ENCODE measurements at regions not wholly inside any gene's neighbourhood (a gene's known extent, or its start where the extent isn't known, plus 50 kb on each side); places are given as distances from the start of the nearest gene placed in this dataset.
"Not testable (repeated sequence)": the region's sequence is repeated elsewhere in the genome, so short reads cannot be mapped to it uniquely, and the experiment has no call there.

DNA sequence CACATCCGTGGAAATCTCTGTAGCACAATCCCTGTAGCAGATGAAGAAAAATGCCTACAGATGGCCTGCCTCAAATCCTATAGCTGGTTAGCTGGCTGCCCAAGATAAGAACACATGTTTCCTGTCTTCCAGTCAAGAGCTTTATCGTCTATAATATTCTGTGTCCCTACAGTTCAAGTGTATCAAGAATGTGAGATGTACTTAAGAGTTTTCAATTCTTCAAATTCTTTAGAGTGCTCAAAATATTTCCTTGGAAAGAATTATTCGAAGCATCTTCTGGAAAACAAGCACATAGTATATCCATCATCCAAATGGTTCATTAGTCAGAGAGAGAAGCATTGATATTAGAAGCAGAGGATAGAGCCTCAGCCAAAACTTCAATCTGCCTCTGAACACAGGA, 239.8 kb downstream of the COG6 start:
- no peak for DNase-seq

DNA sequence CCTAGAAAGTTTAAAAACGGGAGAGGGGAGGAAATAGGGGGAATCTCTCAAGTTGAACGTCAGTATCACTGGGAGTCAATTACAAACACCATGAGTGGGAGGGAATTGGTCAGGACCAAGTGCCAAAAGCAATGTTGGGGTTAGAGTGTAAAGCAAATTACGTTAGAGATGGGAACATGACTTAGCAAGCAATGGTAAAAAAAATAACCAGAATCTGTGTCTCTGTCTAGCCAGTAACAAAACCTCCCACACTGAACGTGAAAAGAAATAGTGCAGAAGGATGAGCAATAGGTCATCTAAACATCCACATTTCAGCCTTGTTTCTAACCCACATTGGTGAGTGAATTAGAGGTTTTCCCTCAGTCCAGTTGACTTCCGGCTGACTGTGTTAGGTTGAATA, 242.2 kb downstream of the COG6 start:
- no peak for DNase-seq

DNA sequence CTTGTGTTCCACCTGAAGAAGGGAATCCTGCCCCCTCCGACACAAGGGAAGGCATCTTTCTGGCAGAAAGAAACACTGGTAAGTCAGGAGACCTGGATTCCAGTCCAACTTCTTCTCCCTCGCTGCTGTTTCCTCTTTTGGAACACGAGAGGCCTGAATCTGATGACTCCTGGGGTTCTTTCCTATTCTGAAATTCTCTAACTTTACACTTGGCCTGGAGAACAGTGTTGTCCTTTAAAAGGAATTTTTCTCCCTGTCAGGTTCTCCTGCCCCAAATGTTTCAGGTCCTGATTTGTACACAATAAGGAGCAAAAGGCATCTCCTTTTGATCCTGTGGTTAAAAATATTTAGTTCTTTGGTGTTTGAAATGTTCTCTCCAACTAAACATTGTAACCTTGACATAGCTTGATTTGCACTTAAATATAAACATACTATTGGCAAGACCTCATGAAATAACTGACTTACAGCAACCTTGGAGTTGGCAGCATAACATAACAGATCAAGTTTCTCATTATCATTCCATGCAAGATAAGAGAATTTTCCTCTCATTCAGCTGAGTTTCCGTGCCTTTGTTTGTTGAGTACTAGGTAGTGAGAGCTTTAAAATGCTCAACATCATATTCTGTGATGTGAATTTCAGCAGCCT, 244.8 kb downstream of the COG6 start:
- DNase-seq: no peak

DNA sequence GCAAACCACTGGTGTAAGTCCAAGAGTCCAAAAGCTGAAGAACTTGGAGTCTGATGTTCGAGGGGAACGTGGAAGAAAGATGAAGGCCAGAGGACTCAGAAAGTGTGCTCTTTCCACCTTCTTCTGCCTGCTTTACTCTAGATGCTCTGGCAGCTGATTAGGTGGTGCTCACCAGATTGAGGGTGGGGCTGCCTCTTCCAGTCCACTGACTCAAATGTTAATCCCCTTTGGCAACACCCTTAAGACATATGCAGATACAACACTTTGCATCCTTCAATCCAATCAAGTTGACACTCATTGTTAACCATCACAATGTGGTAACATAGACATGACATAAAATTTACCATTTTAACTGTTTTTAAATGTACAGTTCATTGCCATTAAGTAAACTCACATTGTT, 249.5 kb downstream of the COG6 start:
- no peak for DNase-seq

DNA sequence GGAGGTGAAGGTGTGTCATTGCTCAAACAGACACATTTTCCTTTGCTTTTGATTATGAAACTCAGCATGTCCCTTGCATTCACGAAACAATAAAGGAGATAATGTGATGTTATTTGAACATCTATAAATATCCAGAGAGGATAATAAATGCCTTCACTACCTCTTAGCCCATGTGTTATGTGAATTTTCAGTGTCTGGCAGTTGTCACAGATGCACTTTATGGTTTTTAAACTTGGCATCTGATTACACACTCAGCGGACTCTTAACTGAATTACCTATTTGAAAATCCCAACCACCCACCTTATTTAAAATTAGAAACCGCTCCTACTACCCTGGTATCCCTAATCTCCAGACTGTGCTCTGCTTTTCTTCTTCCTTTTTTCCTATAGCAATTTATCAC, 254.2 kb downstream of the COG6 start:
- no peak for DNase-seq

DNA sequence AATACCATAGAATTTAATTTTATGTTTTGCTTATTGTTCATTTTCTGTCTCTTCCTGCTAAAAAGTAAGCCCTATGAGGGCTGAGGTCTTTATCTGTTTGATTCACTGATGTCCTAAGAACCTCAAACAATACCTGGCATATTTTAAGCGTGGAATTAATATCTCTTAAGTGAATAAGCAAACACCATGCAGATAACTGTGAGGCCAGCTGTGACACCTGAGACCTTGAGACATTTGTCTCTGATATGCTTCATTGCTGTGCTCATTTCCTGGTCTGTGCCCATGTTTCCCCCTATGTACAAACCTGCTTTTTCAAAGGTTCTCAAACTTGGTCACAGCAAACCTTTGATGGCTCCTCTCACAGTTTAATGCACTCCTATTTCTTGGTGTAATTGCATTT, 254.6 kb downstream of the COG6 start:
- no peak for DNase-seq

DNA sequence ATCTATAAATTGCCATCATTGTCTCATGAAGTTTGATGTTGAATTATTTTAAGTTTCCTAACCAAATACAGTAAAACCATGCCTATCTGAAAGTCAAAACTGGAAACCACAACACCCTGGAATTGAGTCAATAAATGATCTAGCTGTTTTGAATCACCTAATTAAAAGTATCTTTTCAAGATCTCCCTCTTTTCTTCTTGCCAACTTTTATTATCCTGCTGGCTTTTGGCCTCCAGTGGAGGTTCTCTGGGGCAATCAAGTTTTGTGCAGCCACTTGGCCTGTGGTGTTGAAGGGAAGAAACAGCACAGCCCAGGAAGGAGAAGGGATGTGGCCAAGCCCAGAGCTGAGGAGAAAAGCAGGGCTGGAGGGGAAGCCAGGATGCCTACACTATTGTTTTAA, 255.4 kb downstream of the COG6 start:
- no peak for DNase-seq

DNA sequence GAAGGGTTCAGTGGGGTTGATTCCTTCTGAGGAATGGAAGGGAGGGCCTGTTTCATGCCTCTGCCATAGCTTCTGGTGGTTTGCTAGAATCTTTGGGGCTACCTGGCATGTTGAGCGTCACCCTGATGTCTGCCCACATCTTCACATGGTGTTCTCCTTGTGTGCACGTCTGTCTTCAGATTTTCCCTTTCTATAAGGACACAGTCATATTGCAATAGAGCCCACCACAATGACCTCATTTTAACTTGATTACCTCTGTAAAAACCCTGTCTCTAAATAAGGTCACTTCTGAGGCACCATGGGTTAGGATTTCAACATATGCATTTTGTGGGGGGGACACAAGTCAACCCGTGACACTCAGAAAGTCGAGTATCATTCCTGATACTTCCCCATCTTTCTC, 257.9 kb downstream of the COG6 start:
- DNase-seq: no peak

DNA sequence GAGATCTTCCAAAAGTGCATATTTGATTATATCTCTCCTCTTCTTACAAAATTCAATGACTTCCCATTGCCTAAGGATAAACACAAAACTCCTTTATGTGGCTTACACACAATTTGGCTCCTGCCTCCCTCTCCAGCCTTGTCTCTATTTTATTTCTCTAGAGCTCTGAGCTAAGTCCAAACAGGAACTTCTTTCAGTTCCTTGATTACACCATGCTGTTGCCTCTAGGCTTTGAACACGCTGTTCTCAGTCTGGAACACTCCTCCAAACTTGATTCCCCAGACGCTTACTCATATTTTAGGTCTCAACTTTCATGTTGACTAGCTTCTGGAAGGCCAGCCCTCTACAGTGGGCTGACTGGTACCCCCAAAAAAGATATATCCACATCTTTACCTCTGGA, 258.5 kb downstream of the COG6 start:
- no peak for DNase-seq

DNA sequence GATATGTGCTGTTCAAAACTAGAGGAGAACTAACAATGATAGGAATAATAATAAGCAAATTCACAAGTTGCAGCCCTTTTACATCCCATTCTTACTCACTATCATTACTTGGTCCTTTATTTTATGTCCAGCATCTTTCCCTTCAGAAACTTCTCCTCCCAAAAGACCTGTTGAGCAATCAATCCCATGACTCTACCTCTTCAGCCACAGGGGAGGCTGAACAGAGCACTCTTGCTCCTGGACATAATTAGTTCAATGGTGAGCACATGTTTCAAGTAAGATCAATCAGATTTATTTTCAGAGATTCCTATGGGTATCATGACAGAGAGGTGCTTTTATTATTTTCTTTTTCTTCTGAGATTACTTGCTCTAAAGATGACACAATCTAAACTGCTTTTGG, 260.0 kb downstream of the COG6 start:
- DNase-seq: no peak

DNA sequence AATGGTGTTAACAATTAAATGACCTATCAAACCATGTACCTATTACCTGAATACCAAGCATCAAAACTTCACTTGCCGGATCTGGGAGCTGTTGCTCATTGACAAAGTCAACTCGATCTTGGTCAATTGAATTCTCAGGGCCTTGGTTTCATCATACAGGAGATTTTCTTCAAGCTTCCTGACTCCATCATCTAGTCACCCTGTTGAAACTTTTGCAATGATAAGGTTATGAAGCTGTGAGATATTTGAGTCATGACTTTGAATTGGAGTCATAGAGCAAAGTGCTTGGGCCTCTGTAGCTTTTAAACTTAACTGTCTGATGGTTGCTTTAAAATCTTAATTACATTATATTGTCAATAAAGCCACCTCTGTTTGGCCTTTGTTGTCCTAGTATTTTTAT, 260.9 kb downstream of the COG6 start:
- DNase-seq: no peak

DNA sequence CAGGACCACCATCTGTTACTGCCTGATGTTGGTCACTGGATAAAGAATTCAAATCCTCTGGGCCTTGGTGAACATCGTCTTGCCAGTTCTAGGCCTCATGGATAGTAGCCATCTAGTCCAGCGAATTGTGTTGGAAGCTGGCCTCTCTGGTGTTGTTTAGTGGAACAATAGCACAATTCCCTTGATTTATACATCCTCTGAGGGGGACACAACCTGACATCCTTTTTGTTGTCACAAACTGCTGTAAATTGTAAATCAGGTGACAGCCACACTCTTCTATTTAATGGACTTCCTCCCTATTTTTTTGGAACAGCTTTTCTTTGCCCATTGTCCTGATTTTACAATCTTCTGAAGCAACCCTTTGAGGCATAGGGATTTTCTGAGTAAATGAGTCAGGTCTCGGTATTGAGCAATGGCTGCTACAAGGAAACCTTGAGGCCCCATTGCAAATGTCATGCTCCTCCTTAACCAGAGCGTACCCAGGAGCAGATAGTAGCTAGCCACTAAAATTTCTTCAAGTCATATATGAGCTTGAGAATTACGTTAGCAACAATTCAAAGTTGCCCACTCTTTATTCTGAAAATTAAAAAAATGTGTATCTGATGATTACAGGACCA, 263.3 kb downstream of the COG6 start:
- DNase-seq: no peak

DNA sequence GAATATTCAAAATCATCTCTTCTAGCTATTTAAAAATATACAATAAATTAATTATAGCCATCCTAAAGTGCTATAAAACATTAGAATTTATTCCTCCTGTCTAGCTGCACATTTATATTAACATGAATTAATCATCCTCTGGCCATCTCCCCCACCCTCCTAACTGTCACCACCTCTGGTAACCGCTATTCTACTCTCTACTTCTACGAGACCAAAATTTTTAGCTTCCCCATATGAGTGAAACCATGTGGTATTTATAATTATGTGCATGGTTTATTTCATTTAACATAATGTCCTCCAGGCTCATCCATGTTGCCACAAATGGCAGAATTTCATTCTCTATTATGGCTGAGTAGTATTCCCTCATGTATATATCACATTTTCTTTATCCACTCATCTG, 265.2 kb downstream of the COG6 start:
- no peak for DNase-seq

DNA sequence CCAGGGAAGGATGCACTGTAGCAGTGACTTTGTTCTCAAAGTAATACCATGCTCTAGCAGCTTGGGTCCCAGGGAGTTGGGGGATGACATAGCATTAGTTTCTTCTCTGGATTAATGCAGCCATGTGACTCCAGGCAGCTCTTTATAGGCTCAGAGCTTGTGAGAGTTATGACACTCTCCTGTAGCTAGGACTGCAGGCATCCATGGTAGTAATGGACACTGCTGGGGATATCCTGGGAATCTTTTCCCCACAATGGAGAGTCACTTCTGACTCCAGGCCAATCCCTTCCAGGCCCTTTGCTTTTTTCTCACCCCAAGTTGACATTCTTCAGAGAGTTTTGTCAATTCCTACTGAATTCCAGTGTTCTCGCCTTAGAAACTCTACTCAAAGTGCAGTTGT, 270.9 kb downstream of the COG6 start:
- DNase-seq: no peak

DNA sequence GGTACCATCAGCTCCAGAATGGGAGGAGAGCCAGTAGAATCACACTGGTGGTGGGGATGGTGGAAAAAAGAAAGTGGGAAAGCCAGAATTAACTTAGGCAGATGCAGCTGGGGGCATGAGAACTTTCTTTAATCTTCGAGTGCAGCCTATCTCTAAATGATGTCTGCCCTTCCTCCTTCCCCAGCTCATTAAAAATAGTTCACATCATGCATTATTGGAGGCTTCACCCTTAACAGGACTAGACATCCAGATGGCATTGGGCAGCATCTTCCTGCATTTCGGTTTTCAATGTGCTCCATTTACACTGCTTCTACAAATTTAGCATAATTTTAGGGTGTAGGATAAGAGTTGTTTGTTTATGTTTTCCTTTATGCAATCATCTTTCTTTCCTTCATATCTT, 272.8 kb downstream of the COG6 start:
- no peak for DNase-seq

DNA sequence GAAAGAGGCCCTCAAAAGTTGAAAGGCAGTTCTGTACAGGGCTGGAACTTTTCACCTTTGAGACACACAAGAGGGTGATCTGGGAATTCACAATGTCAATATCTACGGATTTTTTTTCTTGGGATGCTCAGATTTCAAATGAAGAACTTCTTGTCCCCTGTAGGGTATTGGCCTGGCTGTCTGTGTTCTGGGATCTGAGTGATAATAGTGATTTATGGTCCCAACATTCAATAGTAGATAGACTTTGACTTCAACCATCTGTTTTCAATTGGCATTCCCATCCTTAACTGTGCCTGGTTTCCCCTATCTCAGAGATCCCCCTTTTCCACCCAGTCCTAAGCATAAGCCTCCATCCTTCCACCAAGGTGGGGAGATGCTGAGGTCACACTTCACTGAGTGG, 274.1 kb downstream of the COG6 start:
- DNase-seq: no peak

DNA sequence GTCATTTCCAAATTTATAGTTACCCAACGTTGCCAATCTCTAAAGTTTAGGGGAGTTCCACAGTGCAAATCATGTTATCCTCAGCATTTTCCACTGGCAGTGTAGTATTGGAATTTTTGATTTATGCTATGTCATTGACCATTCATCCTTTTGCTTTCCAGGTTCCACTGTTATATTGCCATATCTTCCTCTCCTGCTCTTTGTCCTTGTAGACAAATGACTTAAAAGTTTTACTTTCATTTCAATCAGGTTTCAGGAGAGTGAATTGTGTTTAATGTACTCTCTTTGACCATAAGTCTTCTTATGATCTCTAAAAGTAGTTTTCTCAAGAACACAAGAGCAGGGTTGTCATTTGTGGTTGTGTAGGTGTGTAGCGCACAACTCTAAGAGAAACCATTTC, 274.6 kb downstream of the COG6 start:
- no peak for DNase-seq

DNA sequence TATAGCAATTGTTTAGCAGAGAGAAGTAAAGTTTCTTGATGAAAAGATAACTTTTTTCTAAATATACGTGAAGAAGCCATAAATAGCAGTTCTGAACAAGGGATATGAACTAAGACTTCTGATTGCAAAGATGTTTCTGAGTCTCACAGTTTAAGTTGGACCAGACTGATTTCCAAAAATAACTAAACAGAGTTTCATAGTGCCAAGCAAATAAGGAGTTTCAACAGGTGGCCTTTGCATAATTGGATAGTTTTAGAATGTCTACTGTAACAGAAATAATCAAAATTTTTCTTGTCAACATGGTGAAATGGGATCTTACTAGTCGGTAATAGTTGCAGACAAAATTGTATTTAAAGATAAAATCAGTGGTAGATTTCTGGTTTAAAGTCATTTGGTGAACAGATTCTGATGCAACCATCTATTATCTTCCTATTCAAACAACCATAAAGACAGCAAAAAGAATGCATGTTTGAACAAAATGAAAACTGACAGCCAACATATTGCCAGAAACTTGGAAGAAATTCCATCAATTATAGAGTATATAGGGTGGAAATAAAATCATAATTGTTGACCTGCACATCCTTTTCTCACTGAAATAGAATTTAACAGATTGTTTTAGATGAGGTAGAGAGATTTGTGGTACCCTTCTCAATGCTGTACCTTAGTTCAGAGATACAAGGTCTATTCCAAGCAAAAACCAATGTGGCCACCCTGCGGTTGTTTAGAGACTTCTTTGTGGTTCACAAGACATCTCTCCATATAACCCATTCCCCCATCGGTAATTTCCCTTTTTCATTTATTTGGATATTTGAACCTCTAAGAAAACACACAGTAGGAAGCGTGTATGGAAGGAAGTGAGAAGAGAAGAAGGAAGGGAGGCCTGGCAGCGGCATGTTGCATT, 275.3 kb downstream of the COG6 start:
- DNase-seq: no peak

DNA sequence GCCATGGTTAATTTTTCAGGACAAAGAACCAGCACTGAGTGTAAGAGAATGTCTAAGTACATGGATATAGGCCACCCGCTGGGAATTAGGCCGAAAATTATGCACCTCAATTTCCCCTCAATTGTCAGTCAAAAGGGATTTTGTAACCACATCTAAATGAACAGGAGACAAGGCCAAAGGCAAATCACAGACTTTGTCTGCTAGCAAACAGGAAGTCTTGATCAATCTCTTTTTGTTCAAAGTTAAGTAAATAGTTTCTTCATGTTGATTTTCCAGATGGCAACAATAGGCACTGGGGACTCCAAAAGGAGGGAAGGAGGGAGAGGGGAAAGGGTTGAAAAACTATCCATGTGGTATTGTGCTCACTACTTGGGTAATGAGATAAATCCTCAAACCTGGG, 276.0 kb downstream of the COG6 start:
- no peak for DNase-seq

DNA sequence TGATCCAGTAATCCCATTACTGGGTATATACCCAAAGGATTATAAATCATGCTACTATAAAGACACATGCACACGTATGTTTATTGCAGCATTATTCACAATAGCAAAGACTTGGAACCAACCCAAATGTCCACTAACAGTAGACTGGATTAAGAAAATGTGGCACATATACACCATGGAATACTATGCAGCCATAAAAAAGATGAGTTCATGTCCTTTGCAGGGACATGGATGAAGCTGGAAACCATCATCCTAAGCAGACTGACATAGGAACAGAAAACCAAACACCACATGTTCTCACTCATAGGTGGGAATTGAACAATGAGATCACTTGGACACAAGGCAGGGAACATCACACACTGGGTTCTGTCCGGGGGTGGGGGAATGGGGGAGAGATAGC, 277.1 kb downstream of the COG6 start:
- not testable (repeated sequence) for DNase-seq

DNA sequence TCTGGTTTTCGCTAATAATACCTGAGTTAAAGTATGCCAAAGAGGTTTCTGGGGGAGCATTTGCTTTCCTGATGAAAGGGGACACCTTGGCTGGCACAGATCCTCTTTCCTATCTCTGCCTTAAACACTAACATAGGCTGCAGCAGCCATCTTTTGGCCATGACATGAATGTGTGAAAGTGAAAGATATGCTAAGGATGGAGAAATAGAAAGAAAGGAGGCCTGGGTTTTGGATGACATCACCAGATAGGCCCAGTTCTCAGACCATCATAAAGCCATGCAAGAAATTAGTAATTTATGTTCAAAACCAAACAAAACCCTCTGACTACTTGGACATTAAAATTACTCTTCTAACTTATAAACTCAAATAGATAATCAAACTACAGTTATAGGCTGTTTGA, 279.7 kb downstream of the COG6 start:
- no peak for DNase-seq

DNA sequence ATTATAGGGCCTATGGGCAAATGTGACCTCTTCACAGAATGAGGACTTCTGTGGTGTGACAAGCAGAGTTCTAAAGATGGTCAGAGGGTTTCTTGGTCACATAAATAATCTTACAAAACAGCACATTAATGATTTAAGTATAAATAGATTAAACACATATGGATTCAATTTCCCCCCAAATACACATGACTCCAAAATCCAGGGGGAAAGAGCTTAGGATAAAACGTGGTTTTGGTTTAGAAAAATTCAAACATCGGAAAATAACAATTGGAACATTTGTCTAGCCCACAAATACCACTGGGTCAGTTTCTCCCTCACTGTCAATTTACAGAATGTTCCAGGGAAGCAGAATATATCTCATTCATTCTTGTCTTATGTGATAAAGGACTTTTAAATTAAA, 283.1 kb downstream of the COG6 start:
- DNase-seq: no peak

DNA sequence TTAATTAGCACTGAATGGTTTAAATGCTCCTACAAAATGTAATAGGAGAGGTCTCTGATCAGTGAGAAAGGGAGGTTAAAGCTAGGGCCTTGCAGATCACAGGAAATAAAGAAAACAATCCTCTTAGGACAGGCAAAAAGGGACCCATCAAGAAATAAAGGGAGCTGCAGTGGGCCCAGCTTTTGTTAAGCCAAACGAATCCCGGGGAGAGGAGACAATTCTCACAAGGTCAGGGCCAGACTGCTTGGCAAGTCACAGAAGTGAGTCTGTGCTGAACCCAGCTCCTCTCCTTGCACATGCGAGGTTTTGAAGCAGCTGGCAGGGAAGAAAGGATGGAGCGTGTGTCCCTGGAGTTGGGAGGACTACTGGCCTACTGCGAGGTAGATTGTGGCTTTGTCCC, 285.8 kb downstream of the COG6 start:
- DNase-seq: no peak

DNA sequence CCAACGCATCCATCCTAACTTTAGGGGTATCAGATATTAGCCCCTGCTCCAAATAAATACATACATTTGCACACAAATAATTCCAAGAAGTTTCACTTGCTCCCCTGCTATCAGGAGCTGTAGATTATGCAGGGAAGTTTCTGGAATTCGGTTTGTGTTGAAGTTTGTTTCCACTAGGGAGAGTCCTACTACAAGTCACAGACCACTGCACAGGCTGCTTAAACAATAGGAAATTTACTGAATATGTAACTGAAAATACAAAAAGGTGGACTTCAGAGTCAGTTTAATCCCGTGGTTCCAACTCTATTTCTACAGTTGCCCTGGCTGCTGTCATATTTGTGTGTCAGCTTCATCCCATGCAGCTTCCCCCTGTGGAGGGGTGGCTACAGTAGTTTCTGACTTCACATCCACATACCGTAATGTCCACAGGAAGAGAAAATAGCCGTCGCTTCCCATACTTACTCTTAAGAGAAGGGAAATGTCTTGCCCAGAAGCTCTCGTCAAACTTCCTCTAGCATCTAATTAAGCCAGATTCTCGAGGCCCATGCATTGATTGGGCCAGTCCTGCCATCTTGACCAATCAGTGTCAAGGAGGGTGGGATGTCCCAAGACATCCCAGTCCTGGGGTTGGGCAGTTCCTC, 286.6 kb downstream of the COG6 start:
- DNase-seq: no peak
